ENCODE measurements at regions not wholly inside any gene's neighbourhood (a gene's known extent, or its start where the extent isn't known, plus 50 kb on each side); places are given as distances from the start of the nearest gene placed in this dataset.

DNA sequence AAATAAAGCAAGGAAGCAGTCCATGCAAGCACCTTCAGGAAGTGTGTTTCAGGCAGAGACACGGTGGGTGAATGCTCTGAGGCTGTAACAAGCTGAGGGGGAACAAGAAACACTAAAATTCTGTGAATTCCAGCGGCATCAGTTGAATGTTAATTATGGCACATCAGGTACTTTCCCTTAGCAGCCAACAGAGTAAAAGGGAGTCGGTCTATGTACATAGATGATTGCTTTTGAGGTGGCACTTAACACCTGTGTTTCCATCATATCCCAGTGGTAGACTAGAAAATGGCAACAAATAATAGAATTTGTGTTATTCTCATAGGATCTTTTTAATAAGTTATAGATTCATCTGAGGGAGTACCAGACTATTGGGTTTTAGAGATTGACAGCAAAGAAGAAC is 481.0 kb upstream of the KLF6 start (continued):
- no peak for TF ChIP-seq MXD1 (CRISPR knock-in tag; IDR thresholded peaks at IDR 0.05; ENCODE audit: borderline replicate concordance, poor library complexity, severe bottlenecking)
- TF ChIP-seq, protein P1, sequence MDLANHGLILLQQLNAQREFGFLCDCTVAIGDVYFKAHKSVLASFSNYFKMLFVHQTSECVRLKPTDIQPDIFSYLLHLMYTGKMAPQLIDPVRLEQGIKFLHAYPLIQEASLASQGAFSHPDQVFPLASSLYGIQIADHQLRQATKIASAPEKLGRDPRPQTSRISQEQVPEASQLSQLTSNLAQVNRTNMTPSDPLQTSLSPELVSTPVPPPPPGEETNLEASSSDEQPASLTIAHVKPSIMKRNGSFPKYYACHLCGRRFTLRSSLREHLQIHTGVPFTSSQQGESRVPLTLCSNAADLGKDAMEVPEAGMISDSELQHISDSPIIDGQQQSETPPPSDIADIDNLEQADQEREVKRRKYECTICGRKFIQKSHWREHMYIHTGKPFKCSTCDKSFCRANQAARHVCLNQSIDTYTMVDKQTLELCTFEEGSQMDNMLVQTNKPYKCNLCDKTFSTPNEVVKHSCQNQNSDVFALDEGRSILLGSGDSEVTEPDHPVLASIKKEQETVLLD (IDR thresholded peaks at IDR 0.05) = no peak

DNA sequence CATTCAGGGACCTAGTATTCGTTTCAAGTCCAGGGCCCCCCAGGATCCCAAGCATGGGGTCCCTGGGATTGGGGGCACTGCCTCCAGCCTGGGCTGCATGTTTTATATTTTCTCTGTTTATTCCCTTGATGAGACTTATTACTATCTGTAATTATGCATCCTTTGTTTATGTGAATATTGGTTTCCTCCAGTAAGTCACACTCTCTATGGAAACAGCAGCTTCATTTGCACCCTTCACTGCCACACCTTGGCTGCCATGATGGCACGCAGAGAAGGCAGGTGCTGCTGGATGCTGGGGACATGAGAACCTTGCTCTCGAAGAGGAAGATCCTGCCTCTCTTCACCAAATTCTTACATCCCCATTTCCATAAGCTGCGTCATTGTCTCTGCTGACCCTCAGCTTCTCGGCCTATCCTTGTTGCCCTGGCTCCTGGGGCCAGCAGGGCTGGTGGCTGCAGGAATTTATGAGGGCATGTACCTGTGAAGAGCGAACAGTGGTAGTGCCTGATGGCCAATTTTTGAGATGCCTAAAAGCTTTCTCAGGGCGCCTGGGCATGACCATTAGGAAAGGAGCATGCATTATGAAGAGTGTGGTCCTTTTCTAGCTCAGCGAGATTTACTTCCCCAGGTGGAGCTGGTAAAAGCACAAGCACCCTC is 479.3 kb upstream of the KLF6 start:
- in situ Hi-C loops (cut with MboI) (no loop called here), intact Hi-C loops (cut with micrococcal nuclease) (no loop called here)
- H4K20me1 ChIP-seq (replicated peaks; ENCODE audit: control insufficient read depth, insufficient read depth, low read length) = no peaks in the 10 kb centered on the region
- ATAC-seq (no peak), DNase-seq (ENCODE audit: extremely low read depth in 1 of 4, low spot score in 3 of 4) (no peak), FAIRE-seq (no peak)
- BruUV-seq (replicated peaks) = no TSS peak
- no peak for TF ChIP-seq STAG1 (CRISPR knock-in tag; IDR thresholded peaks at IDR 0.05; ENCODE audit: borderline replicate concordance)
- TF ChIP-seq, protein P2, sequence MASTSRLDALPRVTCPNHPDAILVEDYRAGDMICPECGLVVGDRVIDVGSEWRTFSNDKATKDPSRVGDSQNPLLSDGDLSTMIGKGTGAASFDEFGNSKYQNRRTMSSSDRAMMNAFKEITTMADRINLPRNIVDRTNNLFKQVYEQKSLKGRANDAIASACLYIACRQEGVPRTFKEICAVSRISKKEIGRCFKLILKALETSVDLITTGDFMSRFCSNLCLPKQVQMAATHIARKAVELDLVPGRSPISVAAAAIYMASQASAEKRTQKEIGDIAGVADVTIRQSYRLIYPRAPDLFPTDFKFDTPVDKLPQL (IDR thresholded peaks at IDR 0.05; ENCODE audit: extremely low read depth, insufficient read length) = no peak
- TF ChIP-seq MTA3 (IDR thresholded peaks at IDR 0.05; ENCODE audit: borderline replicate concordance) = no peak
- no peak for TF ChIP-seq FOXK1 (CRISPR knock-in tag; IDR thresholded peaks at IDR 0.05; ENCODE audit: borderline replicate concordance)
- no peak for TF ChIP-seq SMARCA4 (IDR thresholded peaks at IDR 0.05)
- TF ChIP-seq CBX8 (IDR thresholded peaks at IDR 0.05; ENCODE audit: borderline replicate concordance, extremely low read depth, low read depth, low read length, poor library complexity, severe bottlenecking) = no peak
- H3K27me3 ChIP-seq (ENCODE audit: control insufficient read depth in 2 of 2, insufficient read depth in 2 of 2, low read length in 2 of 2) = peaks cover 0 to 8% of the 10 kb centered on the region in 2 experiments; a peak in 1 of 5 replicates
- H3K4me1 ChIP-seq (replicated peaks in 1 of 2; ENCODE audit: control insufficient read depth in 2 of 2, insufficient read depth in 2 of 2, low read length in 2 of 2) = no peaks in the 10 kb centered on the region
- 1% methylated on average over 8 of the region's 8 CpGs for WGBS (ENCODE audit: insufficient coverage, low coverage, missing lambda C conversion rate)
- H3K79me2 ChIP-seq (ENCODE audit: control insufficient read depth, insufficient read depth, low read length) = no peaks in the 10 kb centered on the region
- no peak overlapping the region for H3K4me2 ChIP-seq (ENCODE audit: insufficient read depth, low read length)
- H3K9ac ChIP-seq (ENCODE audit: insufficient read depth in 1 of 2, low read depth in 2 of 2, low read length in 2 of 2) = no peak overlapping the region
- no peaks in the 10 kb centered on the region for H3K9me3 ChIP-seq (replicated peaks; ENCODE audit: control insufficient read depth, insufficient read depth, low read depth, low read length)
- no peaks in the 10 kb centered on the region for H3K36me3 ChIP-seq (ENCODE audit: control insufficient read depth, insufficient read depth, low read length)
- no peak overlapping the region for H3K27ac ChIP-seq (ENCODE audit: extremely low read depth, low read depth, low read length)
- H3K4me3 ChIP-seq = no peak overlapping the region
- ChIA-PET CTCF (ENCODE audit: low intra/inter-chr PET ratio) (no interaction called here), POLR2A (no interaction called here)
- H3K9me1 ChIP-seq (ENCODE audit: control insufficient read depth, insufficient read depth, low read length) = no peaks in the 10 kb centered on the region
- H2AFZ ChIP-seq (ENCODE audit: low read depth, low read length) = no peak overlapping the region

All from K562 (cell line).